GM12878 (cell line): ENCODE measurements at regions not wholly inside any gene's neighbourhood (a gene's known extent, or its start where the extent isn't known, plus 50 kb on each side); places are given as distances from the start of the nearest gene placed in this dataset.

Source experiments
- ATAC-seq: fragments of 200-7000 bp; cut with Tn5 transposase; 3 replicates; pipeline ENCODE4 v1.9.1; 2020; ENCODE audit warnings: mild to moderate bottlenecking, moderate library complexity
- BruUV-seq: library from RNA; stranded (reverse); fragments of 400-500 nt; replicated peaks from 2 replicates; lab custom pipeline; 2021; lab: Mats Ljungman, UMichigan
- CTCF ChIA-PET: fragments of 300-600 bp; sonication (Branson Sonifier 250); formaldehyde crosslinking; extraction: SDS; loops from one replicate; lab custom pipeline; 2021; ENCODE audit warnings: inconsistent platforms; lab: Yijun Ruan, JAX
- POLR2A ChIA-PET: fragments of 350-600 bp; formaldehyde crosslinking; extraction: SDS; loops from one replicate; lab custom pipeline; 2021; ENCODE audit warnings: inconsistent platforms; lab: Charles Lee
- RAD21 ChIA-PET: fragments of 300-600 bp; sonication (Branson Sonifier 250); formaldehyde crosslinking; loops from one replicate; lab custom pipeline; 2023; ENCODE audit warnings: antibody characterized with exemption; ENCODE audit not compliant: unreplicated experiment; lab: Charles Lee
- SMC1A ChIA-PET: fragments of 300-600 bp; sonication (Branson Sonifier 250); formaldehyde crosslinking; loops from one replicate; lab custom pipeline; 2023; ENCODE audit not compliant: unreplicated experiment, uncharacterized antibody; lab: Charles Lee
- DNase-seq: peaks from one replicate; pipeline ENCODE4 v3.0.0-alpha.2; 2011; ENCODE audit warnings: low read depth, low spot score
- FAIRE-seq: peaks from 3 replicates; lab custom pipeline; 2011; peaks lifted over from hg19 to GRCh38; lab: Jason Lieb, UNC
- H2AFZ ChIP-seq: 2 replicates; pipeline ENCODE4 v1.6.0; 2011; ENCODE audit warnings: low read depth, low read length, control low read depth; ENCODE audit not compliant: control insufficient read depth
- H3K27ac ChIP-seq: 2 replicates; pipeline ENCODE4 v1.5.1; 2011; ENCODE audit warnings: control low read depth; ENCODE audit not compliant: control insufficient read depth, insufficient read depth
- H3K27me3 ChIP-seq, 2 experiments: replicated peaks in 1 of 2; 2 replicates each; pipeline versions ENCODE4 v1.6.0 to v1.6.1; 2011; ENCODE audit warnings: low read length in 1 of 2; ENCODE audit not compliant: control insufficient read depth in 2 of 2, insufficient read depth in 2 of 2
- H3K36me3 ChIP-seq, 2 experiments: 2 replicates each; pipeline ENCODE4 v1.5.1; 2011; ENCODE audit warnings: low read length in 1 of 2; ENCODE audit not compliant: control insufficient read depth in 2 of 2, insufficient read depth in 2 of 2
- H3K4me1 ChIP-seq: 2 replicates; pipeline ENCODE4 v1.6.1; 2011; ENCODE audit warnings: mild to moderate bottlenecking, low read length, moderate library complexity, mixed read lengths; ENCODE audit not compliant: control insufficient read depth, insufficient read depth
- H3K4me2 ChIP-seq: 2 replicates; pipeline ENCODE4 v1.6.0; 2011; ENCODE audit warnings: control low read depth; ENCODE audit not compliant: control insufficient read depth, insufficient read depth
- H3K4me3 ChIP-seq: fragments of 200-600 bp; sonication (generic); 2 replicates; pipeline ENCODE4 v1.5.1; 2016
- H3K79me2 ChIP-seq: 2 replicates; pipeline ENCODE4 v1.6.0; 2011; ENCODE audit warnings: low read length; ENCODE audit not compliant: control insufficient read depth, insufficient read depth
- H3K9ac ChIP-seq: 2 replicates; pipeline ENCODE4 v1.8.0; 2011; ENCODE audit warnings: low read length, control low read depth, mixed read lengths; ENCODE audit not compliant: control insufficient read depth, insufficient read depth
- H3K9me3 ChIP-seq: replicated peaks from 3 replicates; pipeline ENCODE4 v1.5.1; 2011; ENCODE audit warnings: mild to moderate bottlenecking, low read length; ENCODE audit not compliant: control insufficient read depth, insufficient read depth
- H4K20me1 ChIP-seq: 2 replicates; pipeline ENCODE4 v1.6.0; 2011; ENCODE audit not compliant: control insufficient read depth, insufficient read depth
- ASH2L ChIP-seq: fragments of 300-600, 200-600 bp; sonication (generic); IDR thresholded peaks from 2 replicates; pipeline ENCODE4 v1.6.1; 2017; ENCODE audit warnings: low read depth, mild to moderate bottlenecking, borderline replicate concordance
- BRCA1 ChIP-seq: IDR thresholded peaks from 2 replicates; pipeline ENCODE4 v1.6.1; 2011; ENCODE audit warnings: low read depth, low read length, improper control_type of control experiment
- HCFC1 ChIP-seq: fragments of 150-350 bp; IDR thresholded peaks from 2 replicates; pipeline ENCODE4 v1.6.1; 2014; ENCODE audit warnings: low read length
- KLF5 ChIP-seq: fragments of 450-650 bp; IDR thresholded peaks from 2 replicates; pipeline ENCODE4 v1.6.1; 2014; ENCODE audit warnings: mild to moderate bottlenecking; ENCODE audit not compliant: partially characterized antibody
- MEF2B ChIP-seq: fragments of 450-650 bp; IDR thresholded peaks from 2 replicates; pipeline ENCODE4 v1.6.1; 2018; ENCODE audit warnings: mild to moderate bottlenecking, moderate library complexity; ENCODE audit not compliant: partially characterized antibody, poor library complexity, severe bottlenecking
- NR2F1 ChIP-seq: fragments of 450-650 bp; conservative IDR thresholded peaks from 2 replicates; pipeline ENCODE4 v1.6.1; 2017; ENCODE audit warnings: mild to moderate bottlenecking
- RB1 ChIP-seq: fragments of 450-650 bp; formaldehyde crosslinking; IDR thresholded peaks from 2 replicates; pipeline ENCODE4 v1.6.1; 2017; ENCODE audit warnings: mild to moderate bottlenecking, borderline replicate concordance
- RFX5 ChIP-seq: IDR thresholded peaks from 2 replicates; pipeline ENCODE4 v1.6.1; 2011; ENCODE audit warnings: low read depth, low read length, improper control_type of control experiment
- SIN3A ChIP-seq: IDR thresholded peaks from 2 replicates; pipeline ENCODE4 v1.6.1; 2012; ENCODE audit warnings: low read depth, low read length, improper control_type of control experiment
- SREBF1 ChIP-seq: IDR thresholded peaks from 2 replicates; pipeline ENCODE4 v1.6.1; 2012; ENCODE audit warnings: mild to moderate bottlenecking, low read length
- SREBF2 ChIP-seq: IDR thresholded peaks from 2 replicates; pipeline ENCODE4 v1.6.1; 2012; ENCODE audit warnings: mild to moderate bottlenecking, low read length
- STAT1 ChIP-seq: fragments of 450-650 bp; conservative IDR thresholded peaks from 2 replicates; pipeline ENCODE4 v1.6.1; 2014; ENCODE audit warnings: antibody characterized with exemption, mild to moderate bottlenecking
- TAF1 ChIP-seq: IDR thresholded peaks from 2 replicates; pipeline ENCODE4 v1.6.1; 2011; ENCODE audit warnings: mild to moderate bottlenecking, low read depth, low read length, borderline replicate concordance
- TCF12 ChIP-seq: IDR thresholded peaks from 2 replicates; pipeline ENCODE4 v1.6.1; 2011; ENCODE audit warnings: low read depth, mild to moderate bottlenecking, low read length
- ZNF207 ChIP-seq: fragments of 450-650 bp; IDR thresholded peaks from 2 replicates; pipeline ENCODE4 v1.6.1; 2014; ENCODE audit warnings: antibody characterized with exemption, mild to moderate bottlenecking, borderline replicate concordance
- WGBS: methylation state at CpG from one replicate; pipeline ENCODE4 v1.1.6; 2016; ENCODE audit warnings: low lambda C conversion rate; ENCODE audit not compliant: insufficient replicate concordance, insufficient coverage; ENCODE audit errors: missing lambda C conversion rate; 5-methylcytosine and 5-hydroxymethylcytosine counted together
- in situ Hi-C: fragments of 300-500 bp; cut with MboI; formaldehyde crosslinking; loops from 9 replicates; pipeline ENCODE4 v1.14.3; 2018; ENCODE audit warnings: mixed read lengths
- intact Hi-C: fragments of 100-400 bp; cut with micrococcal nuclease; formaldehyde crosslinking; loops from one replicate; pipeline ENCODE4 v1.14.2; 2022; ENCODE audit not compliant: unreplicated experiment
- TF ChIP-seq, protein P1 (sequence below): fragments of 450-650 bp; IDR thresholded peaks from 2 replicates; pipeline ENCODE4 v1.6.1; 2016; ENCODE audit warnings: mild to moderate bottlenecking

GRCh38 chr16:85334718-85335583 is 222.7 kb upstream of the CIBAR2 start:
- no peak for FAIRE-seq
- no peaks in the 10 kb centered on the region for H3K9me3 ChIP-seq
- H2AFZ ChIP-seq = no peak overlapping the region
- ChIA-PET RAD21 (no interaction called here), POLR2A (no interaction called here), SMC1A (no interaction called here), CTCF (interaction anchor here (0.7 kb wide), 1 partner anchor 220 kb away, joined by 3 read pairs; no protein-coding TSS in a partner anchor)
- H3K27me3 ChIP-seq = peaks cover 0 to 11% of the 10 kb centered on the region in 2 experiments; a peak in 3 of 4 replicates
- no peaks in the 10 kb centered on the region for H3K79me2 ChIP-seq
- BruUV-seq = no TSS peak
- no peak for DNase-seq
- in situ Hi-C loops (no loop called here), intact Hi-C loops (loop anchor here (10.0 kb wide), 1 partner anchor 220 kb away; the partner anchor contains the start of gene CIBAR2)
- no peak for ATAC-seq
- H3K4me2 ChIP-seq = no peak overlapping the region
- no peak overlapping the region for H3K9ac ChIP-seq
- WGBS = 33% methylated on average over 35 of the region's 35 CpGs
- no peaks in the 10 kb centered on the region for H4K20me1 ChIP-seq
- H3K4me1 ChIP-seq = no peaks in the 10 kb centered on the region
- no peaks in the 10 kb centered on the region for H3K36me3 ChIP-seq
- no peak overlapping the region for H3K27ac ChIP-seq
- no peak overlapping the region for H3K4me3 ChIP-seq
- no peak for TF ChIP-seq ZNF207
- no peak for TF ChIP-seq KLF5
- no peak for TF ChIP-seq RFX5
- TF ChIP-seq RB1 = no peak
- no peak for TF ChIP-seq SREBF1
- TF ChIP-seq SIN3A = no peak
- TF ChIP-seq BRCA1 = no peak
- TF ChIP-seq STAT1 = no peak
- no peak for TF ChIP-seq MEF2B
- TF ChIP-seq, protein P1, sequence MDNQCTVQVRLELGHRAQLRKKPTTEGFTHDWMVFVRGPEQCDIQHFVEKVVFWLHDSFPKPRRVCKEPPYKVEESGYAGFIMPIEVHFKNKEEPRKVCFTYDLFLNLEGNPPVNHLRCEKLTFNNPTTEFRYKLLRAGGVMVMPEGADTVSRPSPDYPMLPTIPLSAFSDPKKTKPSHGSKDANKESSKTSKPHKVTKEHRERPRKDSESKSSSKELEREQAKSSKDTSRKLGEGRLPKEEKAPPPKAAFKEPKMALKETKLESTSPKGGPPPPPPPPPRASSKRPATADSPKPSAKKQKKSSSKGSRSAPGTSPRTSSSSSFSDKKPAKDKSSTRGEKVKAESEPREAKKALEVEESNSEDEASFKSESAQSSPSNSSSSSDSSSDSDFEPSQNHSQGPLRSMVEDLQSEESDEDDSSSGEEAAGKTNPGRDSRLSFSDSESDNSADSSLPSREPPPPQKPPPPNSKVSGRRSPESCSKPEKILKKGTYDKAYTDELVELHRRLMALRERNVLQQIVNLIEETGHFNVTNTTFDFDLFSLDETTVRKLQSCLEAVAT = no peak
- TF ChIP-seq NR2F1 = no peak
- no peak for TF ChIP-seq ASH2L
- TF ChIP-seq TCF12 = no peak
- no peak for TF ChIP-seq SREBF2
- no peak for TF ChIP-seq TAF1
- no peak for TF ChIP-seq HCFC1
